ENCODE measurements at regions not wholly inside any gene's neighbourhood (a gene's known extent, or its start where the extent isn't known, plus 50 kb on each side); places are given as distances from the start of the nearest gene placed in this dataset.

GRCh38 chr2:143901185-143901842 is 618.6 kb downstream of the ZEB2 start:
- FAIRE-seq, result no peak

- no peak for FAIRE-seq
Observed at GRCh38 chr2:143899987-143900386, 619.9 kb downstream of the ZEB2 start.

DNA sequence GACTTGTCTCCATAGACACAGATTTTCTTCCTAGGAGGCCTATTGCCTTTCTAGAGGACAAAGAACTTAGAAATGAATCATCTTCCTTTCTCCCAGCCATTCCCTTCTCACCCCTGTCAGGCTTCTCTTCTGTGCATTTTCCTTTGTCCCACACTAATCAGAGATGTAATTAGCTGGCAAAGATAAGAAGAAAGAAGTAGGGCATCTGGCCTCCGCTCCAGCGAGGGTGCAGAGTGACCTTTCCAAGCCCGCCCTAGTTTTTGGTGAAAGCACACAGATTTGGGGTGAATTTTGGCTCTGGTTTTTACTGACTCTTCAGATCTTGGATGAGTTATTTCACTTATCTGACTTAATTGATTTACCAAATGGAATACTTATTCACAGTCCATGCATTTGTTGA is 626.5 kb downstream of the ZEB2 start:
- FAIRE-seq, result no peak

- no peak for FAIRE-seq
Observed at GRCh38 chr2:143891879-143892308, 628.0 kb downstream of the ZEB2 start.

DNA sequence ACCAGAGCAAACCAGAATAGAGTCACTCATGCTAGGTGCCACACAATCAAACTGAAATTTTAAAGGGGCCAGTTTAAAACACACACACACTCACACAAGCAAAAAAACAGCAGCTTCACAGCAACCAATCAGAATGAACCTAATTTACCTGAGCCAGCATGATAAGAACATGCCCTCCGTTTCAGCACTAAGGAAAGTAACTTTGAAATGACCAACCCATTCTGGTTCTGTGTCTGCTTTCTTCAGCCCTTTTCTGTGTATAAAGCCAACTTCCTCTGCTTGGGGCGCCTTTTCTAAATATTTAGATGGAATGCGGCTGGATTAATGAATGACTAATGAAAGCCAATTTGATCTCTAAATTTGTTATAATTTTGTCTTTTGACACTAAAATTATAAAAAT is 629.1 kb downstream of the ZEB2 start:
- no peak for FAIRE-seq

DNA sequence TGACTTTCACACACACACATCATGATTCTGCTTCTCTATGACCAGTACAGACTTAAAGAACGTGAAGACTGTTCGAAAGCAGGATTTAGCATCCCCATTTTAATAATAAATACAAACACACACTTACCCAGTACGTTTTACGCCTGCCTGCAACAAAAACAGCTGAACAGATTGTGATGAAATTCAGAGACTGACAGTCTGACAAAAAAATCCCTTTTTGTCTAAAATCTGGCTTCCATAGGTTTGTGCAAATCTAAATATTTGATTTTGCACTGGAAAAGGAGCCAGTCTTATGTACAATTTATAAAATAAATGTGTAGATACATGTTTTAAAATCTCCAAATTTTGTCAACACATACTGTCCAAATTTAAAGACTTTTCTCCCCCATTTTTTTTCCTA is 630.7 kb downstream of the ZEB2 start:
- FAIRE-seq, result no peak

GRCh38 chr2:143885461-143885860 is 634.5 kb downstream of the ZEB2 start:
- no peak for FAIRE-seq

DNA sequence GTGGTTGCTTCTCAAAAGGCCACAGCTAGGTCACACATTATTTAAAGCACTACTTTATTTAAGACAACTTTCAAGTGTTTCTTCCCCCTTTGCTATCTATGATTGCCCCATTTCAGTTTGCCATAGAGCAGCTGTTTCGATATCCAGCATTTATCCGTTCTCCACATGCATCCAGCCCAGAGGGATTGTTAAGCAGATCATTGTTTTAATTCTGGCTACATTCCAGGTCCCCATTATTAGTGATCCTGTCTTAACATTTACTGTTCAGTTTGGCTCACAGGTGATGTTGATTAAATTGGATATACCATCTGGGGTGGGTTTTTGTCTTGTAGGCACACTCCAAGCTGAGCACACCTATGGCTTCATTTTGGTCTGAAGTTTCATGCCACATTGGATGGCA is 638.7 kb downstream of the ZEB2 start:
- no peak for FAIRE-seq

GRCh38 chr2:143877876-143878530 is 641.9 kb downstream of the ZEB2 start:
- FAIRE-seq, result no peak

DNA sequence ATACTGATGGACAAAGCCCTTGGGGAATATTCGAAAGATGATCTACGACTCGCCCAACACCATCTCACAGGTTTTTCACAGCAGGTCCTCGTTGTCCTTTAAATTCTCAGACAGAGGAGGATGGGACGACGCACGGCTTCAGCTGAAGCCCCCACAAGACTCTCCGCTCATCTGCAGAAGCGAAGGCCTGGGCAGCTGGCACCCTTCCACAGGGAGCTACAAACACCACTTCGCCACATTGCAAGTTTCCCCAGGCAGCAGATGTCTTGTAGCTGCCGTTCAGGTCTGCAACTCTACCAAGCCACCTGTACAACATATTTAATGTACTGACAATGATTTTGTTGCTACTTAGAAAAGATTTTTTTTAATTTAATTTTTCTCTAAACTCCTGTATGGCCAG is 642.9 kb downstream of the ZEB2 start:
- no peak for FAIRE-seq

DNA sequence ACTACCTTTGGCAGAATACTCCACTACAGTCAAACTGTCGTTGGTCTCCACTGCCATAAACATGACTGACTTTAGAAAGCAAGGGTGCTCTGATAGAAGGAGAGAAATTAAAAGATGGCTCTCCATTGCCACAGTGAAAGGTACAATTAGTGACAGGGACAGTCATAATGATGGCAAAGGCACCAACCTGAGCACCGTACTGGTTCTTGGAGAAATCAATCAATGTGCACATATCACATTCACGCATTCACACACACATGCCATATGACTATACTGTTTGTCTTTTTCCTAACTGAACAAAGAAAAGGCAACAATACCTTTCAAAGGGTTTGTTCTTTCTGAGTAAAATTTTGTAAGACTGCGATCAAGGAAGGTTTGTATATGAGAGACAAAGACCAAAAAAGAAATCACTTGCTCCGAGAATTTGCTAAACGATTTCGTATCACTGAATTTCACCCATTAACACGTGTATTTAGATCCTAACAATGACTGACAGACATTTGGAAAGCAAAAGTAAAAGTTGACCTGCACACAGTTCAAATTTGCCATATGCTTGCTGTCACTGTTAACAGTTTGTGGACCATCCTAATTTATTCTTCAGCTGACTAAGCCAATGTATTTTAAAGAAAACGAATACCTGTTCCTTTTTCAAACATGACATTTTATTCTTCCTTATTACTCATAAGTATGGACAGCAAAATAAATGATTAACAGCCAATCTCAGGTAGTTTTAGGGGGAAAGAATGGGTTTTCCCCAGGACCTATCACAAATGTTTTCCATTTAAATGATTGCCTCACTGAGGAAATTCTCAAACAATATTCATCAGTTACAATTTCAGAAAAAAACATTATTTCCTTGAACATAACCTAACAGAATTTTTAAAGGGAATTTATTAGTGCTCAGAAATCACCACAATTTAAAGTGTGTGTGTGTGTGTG is 644.4 kb downstream of the ZEB2 start:
- no peak for FAIRE-seq

- FAIRE-seq, result no peak
Observed at GRCh38 chr2:143873886-143874285, 646.0 kb downstream of the ZEB2 start.

DNA sequence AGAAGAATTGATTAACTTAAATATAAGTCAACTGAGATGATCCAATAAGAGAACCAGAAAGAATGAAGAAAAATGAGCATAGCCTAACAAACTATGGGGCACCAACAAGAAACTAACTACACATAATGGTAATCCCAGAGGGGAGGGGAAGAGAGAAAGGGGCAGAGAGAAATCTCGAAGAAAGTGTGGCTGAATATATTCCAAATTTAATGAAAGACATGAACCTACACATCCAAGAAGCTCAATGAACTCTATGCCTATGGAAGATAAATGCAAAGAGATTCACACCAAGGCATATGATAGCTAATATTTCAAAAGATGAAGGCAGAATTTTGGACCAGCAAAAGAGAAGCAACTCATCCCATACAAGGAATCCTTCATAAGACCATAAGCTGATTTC is 649.2 kb downstream of the ZEB2 start:
- no peak for FAIRE-seq

DNA sequence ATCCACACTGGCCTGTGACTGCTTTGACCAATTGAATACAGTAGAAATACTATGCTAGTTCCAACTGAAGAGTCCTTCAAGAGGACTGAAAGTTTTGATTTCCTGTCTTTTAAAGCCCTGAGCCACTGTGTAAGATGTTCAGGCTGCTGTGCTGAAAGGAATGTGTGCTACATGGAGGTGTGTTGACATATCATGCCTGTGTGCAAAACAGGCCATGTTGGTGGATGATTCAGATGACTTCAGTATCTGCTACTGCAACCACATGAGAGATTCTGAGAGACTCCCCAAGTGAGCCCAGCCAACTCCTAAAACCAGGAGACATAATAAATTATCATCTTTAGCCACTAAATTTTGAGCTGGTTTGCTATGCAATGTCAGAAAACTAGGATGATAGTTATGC is 662.9 kb downstream of the ZEB2 start:
- FAIRE-seq, result no peak

DNA sequence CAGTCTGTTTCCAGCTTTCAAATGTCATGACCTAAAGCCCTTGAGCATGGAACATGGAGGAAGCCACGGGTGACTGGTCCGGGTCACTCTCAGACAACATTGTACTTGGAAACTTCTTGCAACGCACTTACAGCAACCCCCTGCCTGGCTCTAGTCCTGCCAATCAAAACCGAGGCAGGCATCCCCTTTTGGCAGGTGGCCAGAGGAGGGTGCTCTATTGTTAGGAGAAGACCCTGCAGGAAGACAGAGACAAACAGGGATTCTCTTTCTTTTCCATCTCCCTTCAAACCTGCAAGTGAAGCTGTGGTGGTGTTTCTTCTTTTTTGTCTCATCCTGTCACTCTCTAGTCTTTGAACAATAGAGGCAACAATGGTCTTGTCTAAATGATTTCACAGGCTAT is 667.2 kb downstream of the ZEB2 start:
- no peak for FAIRE-seq

- no peak for FAIRE-seq
Observed at GRCh38 chr2:143850084-143850483, 669.8 kb downstream of the ZEB2 start.

DNA sequence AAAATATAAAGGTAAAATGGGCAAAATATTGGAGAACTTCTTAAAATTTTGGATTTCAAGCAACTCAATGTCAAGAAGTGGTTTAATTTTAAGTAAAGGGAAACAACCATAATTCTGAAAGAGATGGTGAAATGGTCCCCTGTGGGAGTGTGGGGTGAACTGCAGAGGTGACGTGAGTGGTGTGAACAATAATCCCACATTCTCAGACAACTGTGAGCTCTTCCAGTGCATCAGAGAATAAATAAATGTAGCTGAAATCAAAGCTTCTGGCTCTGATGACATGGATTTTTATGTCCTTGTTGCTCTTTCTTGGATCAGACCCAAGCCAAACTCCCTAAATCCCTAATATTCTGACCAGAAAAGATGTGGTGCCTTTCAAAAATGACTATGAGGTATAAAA is 672.7 kb downstream of the ZEB2 start:
- FAIRE-seq, result no peak

DNA sequence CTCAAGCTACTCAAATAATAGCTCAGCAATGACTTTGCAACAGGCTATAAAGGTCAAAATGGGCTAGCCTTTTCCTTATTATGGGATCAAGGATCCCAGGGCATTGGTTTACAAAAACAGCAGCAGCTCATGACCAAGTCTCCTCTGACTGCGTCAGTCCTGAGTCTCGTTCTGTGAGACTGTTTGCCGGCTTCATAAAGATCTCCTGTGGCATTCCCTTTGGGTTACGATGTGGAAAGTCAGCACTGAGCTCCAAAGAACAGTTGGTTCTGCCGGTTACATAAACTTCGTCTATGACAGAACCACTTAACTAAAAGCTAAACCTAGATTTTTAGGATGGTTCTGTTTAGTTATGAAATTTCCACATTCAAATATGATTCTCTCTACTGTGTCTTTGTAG is 674.9 kb downstream of the ZEB2 start:
- FAIRE-seq, result no peak

DNA sequence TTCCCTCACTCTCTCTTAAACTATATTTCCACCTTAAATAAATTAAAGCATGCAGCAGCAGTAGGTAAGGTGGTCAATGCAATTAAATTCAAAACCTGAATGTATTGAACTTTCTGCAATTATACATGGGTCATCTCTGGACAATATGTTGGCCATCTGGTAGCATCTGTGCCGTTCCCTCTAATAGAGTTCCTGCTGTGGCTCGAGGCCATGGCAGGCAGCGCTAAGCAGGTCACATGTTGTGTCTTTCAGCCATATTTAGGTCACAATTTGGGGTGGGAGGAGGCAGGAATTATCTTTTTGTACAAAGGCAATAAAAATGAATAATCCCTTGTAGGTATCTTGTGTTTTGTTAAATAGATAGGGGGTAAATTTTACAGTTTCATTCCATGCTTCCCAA is 676.2 kb downstream of the ZEB2 start:
- FAIRE-seq, result no peak

GRCh38 chr2:143842836-143843235 is 677.1 kb downstream of the ZEB2 start:
- FAIRE-seq, result no peak

GRCh38 chr2:143841935-143842334 is 678.0 kb downstream of the ZEB2 start:
- no peak for FAIRE-seq

DNA sequence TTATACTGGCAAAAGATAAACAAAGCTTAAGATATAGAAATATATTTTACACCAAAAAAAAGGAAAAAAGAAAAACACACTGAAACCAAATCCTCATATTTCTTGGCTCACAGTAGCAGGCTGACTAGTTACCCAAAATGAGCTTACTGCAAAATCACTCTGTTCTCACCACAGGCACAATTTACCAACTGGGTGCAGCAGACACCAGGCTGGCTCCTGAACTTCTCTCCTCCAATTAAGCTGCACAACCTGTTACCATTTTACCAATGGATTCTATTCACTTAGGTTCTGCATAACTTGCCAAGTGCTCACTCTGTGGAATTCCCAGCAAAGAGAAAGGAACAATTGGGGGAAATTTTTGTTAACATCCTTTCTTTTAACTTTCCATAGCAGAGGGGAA is 679.3 kb downstream of the ZEB2 start:
- no peak for FAIRE-seq

DNA sequence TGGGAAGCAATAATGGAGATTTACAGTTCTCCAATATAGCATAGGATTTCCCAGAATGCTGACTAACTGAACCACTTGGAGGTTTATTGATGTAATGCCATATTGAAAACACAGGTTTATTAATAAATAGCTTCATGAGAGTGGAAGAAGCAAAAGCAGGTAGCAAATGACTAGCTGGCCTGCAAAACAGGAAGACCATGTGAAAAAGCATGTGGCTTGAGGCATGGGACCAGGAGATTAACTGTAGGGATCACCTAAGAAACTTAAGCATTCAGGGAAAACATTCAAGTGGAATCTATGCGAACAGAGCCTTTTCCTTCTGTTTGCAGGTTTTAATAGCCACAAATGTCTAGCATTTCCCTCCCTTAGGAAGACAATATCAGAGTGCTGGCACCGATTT is 679.7 kb downstream of the ZEB2 start:
- FAIRE-seq, result no peak

DNA sequence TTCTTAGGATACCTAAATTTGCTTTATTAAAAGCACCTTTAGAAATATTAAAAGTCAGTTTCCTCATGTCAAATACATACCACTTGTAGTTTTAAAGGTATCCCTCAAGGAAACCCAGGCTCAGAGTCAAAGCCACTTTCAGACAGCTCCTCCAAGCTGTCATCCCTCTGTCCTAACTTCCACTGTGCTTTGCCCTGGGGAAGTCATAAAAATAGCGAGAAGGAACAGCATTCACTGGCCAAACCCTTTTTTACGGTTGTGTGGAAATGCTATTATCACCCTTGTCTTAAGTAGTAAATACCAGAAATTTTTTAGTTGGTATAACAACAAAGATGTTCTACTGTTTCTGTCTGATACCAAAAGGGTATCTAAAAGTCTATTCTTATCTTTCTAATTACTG is 680.5 kb downstream of the ZEB2 start:
- FAIRE-seq, result no peak

Measured in TTC549 (cell line).